ENCODE measurements at regions not wholly inside any gene's neighbourhood (a gene's known extent, or its start where the extent isn't known, plus 50 kb on each side); places are given as distances from the start of the nearest gene placed in this dataset.

DNA sequence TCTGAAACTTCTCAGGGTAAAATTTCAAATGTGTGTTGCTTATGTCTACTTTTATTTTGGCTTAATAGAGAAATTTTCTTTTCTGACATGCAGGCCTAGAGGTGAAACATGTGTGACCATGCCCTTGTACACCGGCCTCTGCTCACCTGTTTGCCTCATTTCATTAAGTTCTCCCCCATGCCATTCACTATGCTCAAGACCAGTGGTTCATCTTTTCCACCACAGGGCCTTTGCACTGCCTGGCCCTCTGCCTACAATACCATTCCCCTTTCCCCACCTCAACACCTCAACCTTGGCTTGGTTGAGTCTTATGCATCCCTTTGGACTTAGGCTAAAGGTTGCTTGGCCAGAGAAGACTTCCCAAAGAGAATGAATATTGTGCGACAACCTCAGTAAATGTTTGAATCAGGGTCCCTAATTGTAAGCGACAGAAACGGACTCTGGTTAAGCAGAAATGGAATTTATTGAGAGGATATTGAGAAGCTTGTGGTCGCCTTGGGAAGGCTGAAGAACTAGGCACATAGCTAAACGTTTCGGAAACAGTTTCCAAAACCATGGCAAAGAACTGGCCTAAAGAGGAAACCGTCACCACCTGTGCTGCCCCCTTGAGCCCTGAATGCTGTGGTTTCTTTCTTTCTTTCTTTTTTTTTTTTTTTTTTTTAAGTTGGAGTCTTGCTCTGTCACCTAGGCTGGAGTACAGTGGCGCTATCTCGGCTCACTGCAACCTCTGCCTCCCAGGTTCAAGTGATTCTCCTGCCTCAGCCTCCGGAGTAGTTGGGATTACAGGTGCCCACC lies 152.2 kb downstream of the SOX4 start:
- Histone ChIP-seq H2BK5ac (ENCODE audit: low read depth, low read length, poor library complexity, severe bottlenecking) (no peak overlapping the region), H4K20me1 (ENCODE audit: insufficient read depth, low read length) (no peaks in the 10 kb centered on the region), H3K4ac (ENCODE audit: low read depth, low read length) (peak overlapping the region; percentile 1; the same call in 1 of the 2 replicates), H3K23ac (ENCODE audit: low read depth, low read length) (no peak overlapping the region), H2BK120ac (ENCODE audit: low read depth, low read length) (no peak overlapping the region), H2AK5ac (ENCODE audit: low read depth, low read length) (peak overlapping the region; percentile 25; the same call in 1 of the 2 replicates), H2AK9ac (replicated peaks; ENCODE audit: low read depth, low read length, poor library complexity) (no peak overlapping the region), H3K79me1 (ENCODE audit: low read depth in 1 of 2, low read length in 2 of 2) (peaks cover 0 to 16% of the 10 kb centered on the region in 2 experiments; a peak in 3 of 4 replicates), H4K5ac (ENCODE audit: low read depth, low read length) (no peak overlapping the region), H3K27me3 (ENCODE audit: control insufficient read depth, insufficient read depth, low read length) (no peaks in the 10 kb centered on the region), H4K91ac (ENCODE audit: insufficient read depth, low read depth, low read length) (no peak overlapping the region), H3K14ac (replicated peaks; ENCODE audit: low read depth, low read length) (no peak overlapping the region), H3K4me2 (ENCODE audit: low read depth, low read length) (no peak overlapping the region), H2AFZ (replicated peaks; ENCODE audit: low read length, poor library complexity) (no peak overlapping the region), H3K4me1 (ENCODE audit: control insufficient read depth, insufficient read depth, low read length) (peaks cover 6% of the 10 kb centered on the region), H3K56ac (ENCODE audit: extremely low read depth, insufficient read depth, low read length) (no peak overlapping the region), H3K4me3 (ENCODE audit: insufficient read depth, low read depth, low read length) (no peak overlapping the region), H3K9me1 (ENCODE audit: insufficient read depth, low read length) (no peaks in the 10 kb centered on the region; the same call in 1 of the 2 replicates), H2BK15ac (ENCODE audit: low read depth, low read length) (0 out of 3 replicates have a peak overlapping the region, but pooled peaks have one; percentile 3), H3K27ac (ENCODE audit: insufficient read depth, low read length) (no peak overlapping the region), H3K36me3 (ENCODE audit: control insufficient read depth, insufficient read depth, low read length) (no peaks in the 10 kb centered on the region), H2BK20ac (ENCODE audit: low read depth, low read length) (peak overlapping the region; percentile 2; the same call in 1 of the 2 replicates), H3K9me3 (ENCODE audit: control insufficient read depth, insufficient read depth, low read length) (no peaks in the 10 kb centered on the region), H3K9ac (ENCODE audit: low read depth, low read length) (no peak overlapping the region), H4K8ac (ENCODE audit: low read depth in 2 of 2, low read length in 2 of 2) (no peak overlapping the region), H3K18ac (ENCODE audit: low read depth, low read length) (no peak overlapping the region)
- DNase-seq (no peak), ATAC-seq (ENCODE audit: low read depth) (no peak)
- dilution Hi-C loops (cut with HindIII; ENCODE audit: low sequenced_read_pairs, unreplicated experiment) (no loop called here), in situ Hi-C loops (cut with MboI; ENCODE audit: low sequenced_read_pairs) (no loop called here), intact Hi-C loops (cut with micrococcal nuclease) (no loop called here)
- ChIA-PET POLR2A (ENCODE audit: unreplicated experiment) (no interaction called here), CTCF (no interaction called here)
- no TSS peak for BruUV-seq (replicated peaks)
- TF ChIP-seq CEBPB (IDR thresholded peaks at IDR 0.05; ENCODE audit: low read depth, low read length) (no peak), RAD21 (IDR thresholded peaks at IDR 0.05; ENCODE audit: low read length) (no peak), RCOR1 (IDR thresholded peaks at IDR 0.05; ENCODE audit: insufficient replicate concordance, low read length) (no peak), BHLHE40 (IDR thresholded peaks at IDR 0.05; ENCODE audit: low read depth, low read length) (no peak), NFE2L2 (IDR thresholded peaks at IDR 0.05; ENCODE audit: low read depth, low read length) (no peak), MXI1 (IDR thresholded peaks at IDR 0.05; ENCODE audit: borderline replicate concordance, low read depth, low read length) (no peak), SMC3 (IDR thresholded peaks at IDR 0.05; ENCODE audit: low read depth, low read length) (no peak), CHD1 (IDR thresholded peaks at IDR 0.05; ENCODE audit: low read depth, low read length) (no peak), MAFK (IDR thresholded peaks at IDR 0.05; ENCODE audit: low read depth, low read length) (no peak), FOS (IDR thresholded peaks at IDR 0.05; ENCODE audit: low read depth, low read length) (no peak), MAZ (IDR thresholded peaks at IDR 0.05; ENCODE audit: borderline replicate concordance, low read depth, low read length) (no peak), RFX5 (IDR thresholded peaks at IDR 0.05; ENCODE audit: low read depth, low read length) (no peak)
- TF ChIP-seq, protein P1, sequence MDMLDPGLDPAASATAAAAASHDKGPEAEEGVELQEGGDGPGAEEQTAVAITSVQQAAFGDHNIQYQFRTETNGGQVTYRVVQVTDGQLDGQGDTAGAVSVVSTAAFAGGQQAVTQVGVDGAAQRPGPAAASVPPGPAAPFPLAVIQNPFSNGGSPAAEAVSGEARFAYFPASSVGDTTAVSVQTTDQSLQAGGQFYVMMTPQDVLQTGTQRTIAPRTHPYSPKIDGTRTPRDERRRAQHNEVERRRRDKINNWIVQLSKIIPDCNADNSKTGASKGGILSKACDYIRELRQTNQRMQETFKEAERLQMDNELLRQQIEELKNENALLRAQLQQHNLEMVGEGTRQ (IDR thresholded peaks at IDR 0.05; ENCODE audit: low read depth, low read length): no peak
- TF ChIP-seq, protein P2, sequence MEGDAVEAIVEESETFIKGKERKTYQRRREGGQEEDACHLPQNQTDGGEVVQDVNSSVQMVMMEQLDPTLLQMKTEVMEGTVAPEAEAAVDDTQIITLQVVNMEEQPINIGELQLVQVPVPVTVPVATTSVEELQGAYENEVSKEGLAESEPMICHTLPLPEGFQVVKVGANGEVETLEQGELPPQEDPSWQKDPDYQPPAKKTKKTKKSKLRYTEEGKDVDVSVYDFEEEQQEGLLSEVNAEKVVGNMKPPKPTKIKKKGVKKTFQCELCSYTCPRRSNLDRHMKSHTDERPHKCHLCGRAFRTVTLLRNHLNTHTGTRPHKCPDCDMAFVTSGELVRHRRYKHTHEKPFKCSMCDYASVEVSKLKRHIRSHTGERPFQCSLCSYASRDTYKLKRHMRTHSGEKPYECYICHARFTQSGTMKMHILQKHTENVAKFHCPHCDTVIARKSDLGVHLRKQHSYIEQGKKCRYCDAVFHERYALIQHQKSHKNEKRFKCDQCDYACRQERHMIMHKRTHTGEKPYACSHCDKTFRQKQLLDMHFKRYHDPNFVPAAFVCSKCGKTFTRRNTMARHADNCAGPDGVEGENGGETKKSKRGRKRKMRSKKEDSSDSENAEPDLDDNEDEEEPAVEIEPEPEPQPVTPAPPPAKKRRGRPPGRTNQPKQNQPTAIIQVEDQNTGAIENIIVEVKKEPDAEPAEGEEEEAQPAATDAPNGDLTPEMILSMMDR (conservative IDR thresholded peaks at IDR 0.05; ENCODE audit: low read depth, low read length): no peak
- 95% methylated on average over 5 of the region's 11 CpGs; no CpG with 5 or more reads in 1 of the 2 experiments for WGBS, 2 experiments (ENCODE audit: extremely low coverage in 2 of 2, insufficient read length in 1 of 2)
